ENCODE measurements at regions not wholly inside any gene's neighbourhood (a gene's known extent, or its start where the extent isn't known, plus 50 kb on each side); places are given as distances from the start of the nearest gene placed in this dataset.

DNA sequence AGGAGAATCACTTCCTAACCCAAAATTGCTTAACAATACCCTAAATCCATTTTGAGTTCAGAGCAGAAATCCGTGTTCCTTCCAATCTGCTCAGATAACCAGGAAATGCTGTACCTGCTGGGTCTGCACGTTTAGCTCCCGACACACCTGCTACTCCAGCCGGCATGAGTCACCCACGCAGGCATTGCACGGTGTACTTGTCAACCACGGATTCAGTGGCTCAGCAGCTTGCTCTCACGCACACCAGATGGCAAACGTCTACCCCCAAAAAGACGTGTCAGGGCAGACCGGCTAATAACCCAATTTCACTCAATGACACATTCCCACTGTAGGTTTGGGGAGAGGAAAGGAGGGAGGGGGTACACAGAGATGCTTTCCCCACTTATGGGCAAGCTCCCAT is 468.1 kb downstream of the SOX9 start:
- TF ChIP-seq EZH2 (IDR thresholded peaks at IDR 0.05; ENCODE audit: low read length, missing control alignments), result no peak
- TF ChIP-seq, protein P1, sequence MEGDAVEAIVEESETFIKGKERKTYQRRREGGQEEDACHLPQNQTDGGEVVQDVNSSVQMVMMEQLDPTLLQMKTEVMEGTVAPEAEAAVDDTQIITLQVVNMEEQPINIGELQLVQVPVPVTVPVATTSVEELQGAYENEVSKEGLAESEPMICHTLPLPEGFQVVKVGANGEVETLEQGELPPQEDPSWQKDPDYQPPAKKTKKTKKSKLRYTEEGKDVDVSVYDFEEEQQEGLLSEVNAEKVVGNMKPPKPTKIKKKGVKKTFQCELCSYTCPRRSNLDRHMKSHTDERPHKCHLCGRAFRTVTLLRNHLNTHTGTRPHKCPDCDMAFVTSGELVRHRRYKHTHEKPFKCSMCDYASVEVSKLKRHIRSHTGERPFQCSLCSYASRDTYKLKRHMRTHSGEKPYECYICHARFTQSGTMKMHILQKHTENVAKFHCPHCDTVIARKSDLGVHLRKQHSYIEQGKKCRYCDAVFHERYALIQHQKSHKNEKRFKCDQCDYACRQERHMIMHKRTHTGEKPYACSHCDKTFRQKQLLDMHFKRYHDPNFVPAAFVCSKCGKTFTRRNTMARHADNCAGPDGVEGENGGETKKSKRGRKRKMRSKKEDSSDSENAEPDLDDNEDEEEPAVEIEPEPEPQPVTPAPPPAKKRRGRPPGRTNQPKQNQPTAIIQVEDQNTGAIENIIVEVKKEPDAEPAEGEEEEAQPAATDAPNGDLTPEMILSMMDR (conservative IDR thresholded peaks at IDR 0.05 in 1 of 2, IDR thresholded peaks at IDR 0.05 in 1 of 2; ENCODE audit: low read depth in 1 of 2, low read length in 2 of 2), result no peak

Data from fibroblast of lung (primary cell).